ENCODE measurements at regions not wholly inside any gene's neighbourhood (a gene's known extent, or its start where the extent isn't known, plus 50 kb on each side); places are given as distances from the start of the nearest gene placed in this dataset.

GRCh38 chrX:10070714-10071436, 85.9 kb upstream of the CLCN4 start:
- H3K4me3 ChIP-seq (ENCODE audit: low read depth, low read length), result no peak overlapping the region
- no peak for DNase-seq (ENCODE audit: low read depth)
- no peak for TF ChIP-seq CTCF (conservative IDR thresholded peaks at IDR 0.05; ENCODE audit: low read depth, low read length)

GRCh38 chrX:10071451-10072144, 85.2 kb upstream of the CLCN4 start:
- no peak for TF ChIP-seq CTCF (conservative IDR thresholded peaks at IDR 0.05; ENCODE audit: low read depth, low read length)
- no peak overlapping the region for H3K4me3 ChIP-seq (ENCODE audit: low read depth, low read length)
- no peak for DNase-seq (ENCODE audit: low read depth)

- no peak for TF ChIP-seq CTCF (conservative IDR thresholded peaks at IDR 0.05; ENCODE audit: low read depth, low read length)
- H3K4me3 ChIP-seq (ENCODE audit: low read depth, low read length), result no peak overlapping the region
- DNase-seq (ENCODE audit: low read depth), result no peak
These were observed 83.8 kb upstream of the CLCN4 start for GRCh38 chrX:10072786-10073568.

- no peak for TF ChIP-seq CTCF (conservative IDR thresholded peaks at IDR 0.05; ENCODE audit: low read depth, low read length)
- H3K4me3 ChIP-seq (ENCODE audit: low read depth, low read length), result no peak overlapping the region
- no peak for DNase-seq (ENCODE audit: low read depth)
These were observed 83.1 kb upstream of the CLCN4 start for GRCh38 chrX:10073671-10074070.

- DNase-seq (ENCODE audit: low read depth), result no peak
- TF ChIP-seq CTCF (conservative IDR thresholded peaks at IDR 0.05; ENCODE audit: low read depth, low read length), result no peak
- no peak overlapping the region for H3K4me3 ChIP-seq (ENCODE audit: low read depth, low read length)
These were observed 82.4 kb upstream of the CLCN4 start for GRCh38 chrX:10074241-10074941.

- H3K4me3 ChIP-seq (ENCODE audit: low read depth, low read length), result no peak overlapping the region
- DNase-seq (ENCODE audit: low read depth), result no peak
- no peak for TF ChIP-seq CTCF (conservative IDR thresholded peaks at IDR 0.05; ENCODE audit: low read depth, low read length)
These were observed 80.0 kb upstream of the CLCN4 start for GRCh38 chrX:10076765-10077164.

All from epithelial cell of proximal tubule (primary cell).